Esophagus muscularis mucosa (tissue), 4 donors: ENCODE measurements at regions not wholly inside any gene's neighbourhood (a gene's known extent, or its start where the extent isn't known, plus 50 kb on each side); places are given as distances from the start of the nearest gene placed in this dataset.

Source experiments
- DNase-seq: peaks from one replicate; pipeline ENCODE4 v3.0.0-alpha.2; 2017; ENCODE audit errors: extremely low spot score
- H3K27ac ChIP-seq, 4 donors: fragments of 200-600 bp; sonication (generic); replicated peaks in 1 of 4; 1 replicate in 3 of 4; 2 replicates in 1 of 4; pipeline ENCODE4 v1.5.1; 2016 to 2019; ENCODE audit warnings: mild to moderate bottlenecking in 1 of 4
- H3K27me3 ChIP-seq, 4 donors: fragments of 200-600 bp; sonication (generic); one replicate each; pipeline versions ENCODE4 v1.5.1 to v1.6.0; 2016 to 2019
- H3K36me3 ChIP-seq, 4 donors: fragments of 200-600 bp; sonication (generic); one replicate each; pipeline ENCODE4 v1.5.1; 2016 to 2019
- H3K4me1 ChIP-seq, 4 donors: fragments of 200-600 bp; sonication (generic); one replicate each; pipeline ENCODE4 v1.5.1; 2016 to 2019
- H3K4me3 ChIP-seq, 4 donors: fragments of 200-600 bp; sonication (generic); 1 replicate in 2 of 4; 2 replicates in 2 of 4; pipeline ENCODE4 v1.5.1; 2016 to 2019; ENCODE audit warnings: mild to moderate bottlenecking in 4 of 4, moderate library complexity in 1 of 4
- H3K9me3 ChIP-seq, 4 donors: fragments of 200-600 bp; sonication (generic); 1 replicate in 3 of 4; 2 replicates in 1 of 4; pipeline ENCODE4 v1.5.1; 2016 to 2019
- EP300 ChIP-seq: sonication (generic); formaldehyde crosslinking; IDR thresholded peaks from one replicate; pipeline ENCODE4 v1.6.1; 2017; ENCODE audit warnings: antibody characterized with exemption
- POLR2A ChIP-seq: fragments of 450-650 bp; IDR thresholded peaks from one replicate; pipeline ENCODE4 v1.6.1; 2017; ENCODE audit warnings: antibody characterized with exemption, moderate library complexity, mild to moderate bottlenecking, low read depth
- POLR2AphosphoS5 ChIP-seq, 2 donors: sonication (generic); formaldehyde crosslinking; IDR thresholded peaks; one replicate each; pipeline ENCODE4 v1.6.1; 2017; ENCODE audit warnings: antibody characterized with exemption in 2 of 2
- WGBS: methylation state at CpG from one replicate; pipeline ENCODE4 v1.1.5; 2018; 5-methylcytosine and 5-hydroxymethylcytosine counted together
- intact Hi-C: fragments of 100-400 bp; cut with DNase I; formaldehyde crosslinking; loops from one replicate; pipeline ENCODE4 v1.15.1; 2023
- TF ChIP-seq, protein P1 (sequence below), 3 experiments: fragments of 200-600 bp in 2 of 3; fragments of 450-650 bp in 1 of 3; sonication (generic) in 2 of 3; IDR thresholded peaks; one replicate each; pipeline ENCODE4 v1.5.1; 2017 to 2019; ENCODE audit warnings: antibody characterized with exemption in 3 of 3, mild to moderate bottlenecking in 2 of 3, moderate library complexity in 1 of 3

DNA sequence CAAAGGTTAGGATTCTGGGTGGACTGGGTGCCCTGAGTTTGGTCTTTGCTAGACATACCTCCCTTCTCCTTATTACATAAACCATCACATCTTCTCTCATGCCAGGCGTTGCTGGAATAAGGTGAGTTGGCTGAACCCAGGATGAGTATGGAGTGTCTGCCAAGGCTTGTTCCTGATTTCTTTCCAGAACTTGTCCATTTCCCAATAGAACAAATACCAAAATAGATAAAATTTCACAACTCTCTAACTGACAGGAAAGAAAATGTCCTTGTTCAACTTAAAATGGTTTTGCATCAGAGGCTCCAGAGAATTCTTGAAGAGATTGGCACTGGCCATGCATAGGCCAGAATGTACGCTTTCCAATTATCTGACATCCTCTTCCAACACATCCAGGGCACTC lies 291.9 kb downstream of the IGSF11 start:
- Histone ChIP-seq H3K36me3 (no peaks in the 10 kb centered on the region), H3K27me3 (no peaks in the 10 kb centered on the region), H3K4me1 (no peaks in the 10 kb centered on the region), H3K4me3 (no peak overlapping the region), H3K27ac (no peak overlapping the region), H3K9me3 (no peaks in the 10 kb centered on the region)
- intact Hi-C loops: no loop called here
- DNase-seq: peak; percentile 50
- 82% methylated on average over 2 of the region's 2 CpGs for WGBS
- TF ChIP-seq, protein P1, sequence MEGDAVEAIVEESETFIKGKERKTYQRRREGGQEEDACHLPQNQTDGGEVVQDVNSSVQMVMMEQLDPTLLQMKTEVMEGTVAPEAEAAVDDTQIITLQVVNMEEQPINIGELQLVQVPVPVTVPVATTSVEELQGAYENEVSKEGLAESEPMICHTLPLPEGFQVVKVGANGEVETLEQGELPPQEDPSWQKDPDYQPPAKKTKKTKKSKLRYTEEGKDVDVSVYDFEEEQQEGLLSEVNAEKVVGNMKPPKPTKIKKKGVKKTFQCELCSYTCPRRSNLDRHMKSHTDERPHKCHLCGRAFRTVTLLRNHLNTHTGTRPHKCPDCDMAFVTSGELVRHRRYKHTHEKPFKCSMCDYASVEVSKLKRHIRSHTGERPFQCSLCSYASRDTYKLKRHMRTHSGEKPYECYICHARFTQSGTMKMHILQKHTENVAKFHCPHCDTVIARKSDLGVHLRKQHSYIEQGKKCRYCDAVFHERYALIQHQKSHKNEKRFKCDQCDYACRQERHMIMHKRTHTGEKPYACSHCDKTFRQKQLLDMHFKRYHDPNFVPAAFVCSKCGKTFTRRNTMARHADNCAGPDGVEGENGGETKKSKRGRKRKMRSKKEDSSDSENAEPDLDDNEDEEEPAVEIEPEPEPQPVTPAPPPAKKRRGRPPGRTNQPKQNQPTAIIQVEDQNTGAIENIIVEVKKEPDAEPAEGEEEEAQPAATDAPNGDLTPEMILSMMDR (IDR thresholded peaks at IDR 0.05): no peak
- TF ChIP-seq POLR2A (no peak), POLR2AphosphoS5 (IDR thresholded peaks at IDR 0.05) (no peak), EP300 (no peak)

DNA sequence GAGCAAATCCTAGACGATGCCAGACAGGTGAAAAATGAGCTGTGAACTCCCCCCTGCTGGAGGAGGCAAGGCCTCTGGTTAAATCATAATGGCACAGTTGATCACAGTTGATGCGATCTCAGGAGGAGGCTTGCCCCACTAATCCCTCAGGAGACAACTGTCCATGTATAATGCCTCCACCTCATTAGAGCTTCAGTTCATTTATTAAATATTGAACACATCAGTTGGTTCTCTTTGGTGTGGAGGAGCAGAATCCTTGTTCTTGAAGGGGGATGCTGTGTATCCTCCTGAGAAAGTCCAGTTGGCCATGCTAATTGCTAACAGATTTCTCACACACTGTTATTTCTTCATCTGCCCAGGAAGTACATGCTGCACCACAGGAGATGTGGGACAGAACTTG lies 290.5 kb downstream of the IGSF11 start:
- H3K4me3 ChIP-seq: no peak overlapping the region
- no peaks in the 10 kb centered on the region for H3K27me3 ChIP-seq
- H3K9me3 ChIP-seq: no peaks in the 10 kb centered on the region
- peak; percentile 62 for DNase-seq
- 33% methylated on average over 1 of the region's 2 CpGs for WGBS
- TF ChIP-seq, protein P1 (IDR thresholded peaks at IDR 0.05): no peak
- TF ChIP-seq EP300 (no peak), POLR2AphosphoS5 (IDR thresholded peaks at IDR 0.05) (no peak), POLR2A (no peak)
- H3K4me1 ChIP-seq: no peaks in the 10 kb centered on the region
- H3K36me3 ChIP-seq: no peaks in the 10 kb centered on the region
- no peak overlapping the region for H3K27ac ChIP-seq
- intact Hi-C loops: no loop called here

DNA sequence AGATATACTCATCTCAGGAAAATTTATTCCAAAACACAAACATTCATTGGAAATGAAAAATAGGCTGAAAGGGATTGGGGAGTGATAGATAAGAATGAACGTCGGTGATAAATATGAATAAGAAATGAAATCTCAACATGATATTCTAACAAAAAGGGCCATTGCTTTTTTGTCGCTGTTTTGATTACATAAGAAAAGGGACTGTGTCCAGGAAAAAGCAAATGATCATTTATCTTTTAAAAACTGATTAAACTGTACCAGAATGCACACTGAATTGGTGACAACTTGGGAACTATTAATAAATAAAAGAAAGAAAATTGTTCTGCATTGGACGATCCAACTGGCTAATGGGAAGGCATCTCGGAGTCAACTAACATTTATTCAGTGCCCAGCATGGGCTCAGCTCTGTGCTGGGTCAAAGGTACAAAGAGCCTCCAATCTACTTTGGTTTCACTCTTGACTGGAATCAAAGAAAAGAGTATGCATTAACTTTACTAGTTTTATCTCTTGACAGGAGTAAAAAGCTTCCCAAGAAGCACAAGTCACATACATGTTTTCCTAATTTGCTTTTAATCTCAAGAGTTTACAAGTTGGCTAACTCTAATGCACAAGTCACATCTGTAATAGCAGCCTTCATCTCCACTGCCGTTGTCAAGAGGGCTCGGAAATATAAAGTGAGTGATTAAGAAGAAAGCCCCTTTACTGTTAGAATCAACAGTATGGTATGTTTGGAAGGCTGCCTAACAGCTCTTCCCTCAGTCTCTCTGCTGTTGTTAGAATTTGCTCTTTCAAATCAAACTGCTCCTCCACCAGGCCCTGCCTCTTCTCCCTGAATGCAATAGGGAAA lies 280.0 kb downstream of the IGSF11 start:
- H3K27me3 ChIP-seq: no peaks in the 10 kb centered on the region
- DNase-seq: no peak
- no peaks in the 10 kb centered on the region for H3K9me3 ChIP-seq
- peaks cover 0 to 9% (median 0%) of the 10 kb centered on the region in 4 donors for H3K4me1 ChIP-seq
- H3K27ac ChIP-seq: no peak overlapping the region
- no peak for TF ChIP-seq POLR2A
- TF ChIP-seq EP300: no peak
- TF ChIP-seq, protein P1 (IDR thresholded peaks at IDR 0.05): no peak
- TF ChIP-seq POLR2AphosphoS5 (IDR thresholded peaks at IDR 0.05): no peak
- WGBS: 53% methylated on average over 7 of the region's 7 CpGs
- no peaks in the 10 kb centered on the region for H3K36me3 ChIP-seq
- intact Hi-C loops: no loop called here
- H3K4me3 ChIP-seq: no peak overlapping the region

DNA sequence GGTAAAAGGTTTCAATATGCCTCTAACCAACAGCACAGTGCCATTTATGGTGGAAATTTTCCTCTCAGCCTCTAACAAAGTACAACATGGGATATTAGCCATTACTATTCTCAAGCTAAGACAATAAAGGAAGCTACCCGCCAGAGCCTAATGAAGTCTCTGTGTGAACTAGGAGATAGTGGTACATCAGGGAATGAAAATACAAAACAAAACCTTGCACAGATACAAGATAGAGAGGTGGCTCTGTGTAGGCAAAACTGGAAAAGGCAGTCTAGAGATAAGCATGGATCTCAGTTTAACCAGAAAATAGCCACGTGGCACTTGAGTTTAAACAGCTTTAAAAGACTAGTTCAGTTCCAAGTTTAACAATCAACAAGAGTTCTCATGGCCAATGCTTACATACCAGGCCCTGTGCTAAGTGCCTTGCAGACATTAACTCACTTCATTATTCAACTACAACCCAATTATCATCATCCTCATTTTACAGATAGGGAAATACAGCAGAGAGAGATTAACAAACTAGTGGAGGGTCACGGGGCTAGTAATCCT lies 279.3 kb downstream of the IGSF11 start:
- peaks cover 0 to 9% (median 0%) of the 10 kb centered on the region in 4 donors for H3K4me1 ChIP-seq
- no peaks in the 10 kb centered on the region for H3K36me3 ChIP-seq
- no peak overlapping the region for H3K27ac ChIP-seq
- WGBS: 55% methylated on average over 3 of the region's 3 CpGs
- no peaks in the 10 kb centered on the region for H3K27me3 ChIP-seq
- intact Hi-C loops: no loop called here
- H3K4me3 ChIP-seq: no peak overlapping the region
- TF ChIP-seq EP300 (no peak), POLR2AphosphoS5 (IDR thresholded peaks at IDR 0.05) (no peak), POLR2A (no peak)
- TF ChIP-seq, protein P1 (IDR thresholded peaks at IDR 0.05): no peak
- peak; percentile 45 for DNase-seq
- H3K9me3 ChIP-seq: no peaks in the 10 kb centered on the region
